HFFc6 (cell line): ENCODE measurements at regions not wholly inside any gene's neighbourhood (a gene's known extent, or its start where the extent isn't known, plus 50 kb on each side); places are given as distances from the start of the nearest gene placed in this dataset.

Experiments
- DNase-seq: peaks from one replicate; pipeline ENCODE4 v3.0.0-alpha.2; 2018
- H3K27ac Mint-ChIP-seq: 2 replicates; pipeline ENCODE4 v1.8.0; 2020; ENCODE audit warnings: mild to moderate bottlenecking, mixed read lengths
- H3K27me3 Mint-ChIP-seq: 2 replicates; pipeline ENCODE4 v1.8.0; 2021; ENCODE audit warnings: mild to moderate bottlenecking, moderate library complexity, mixed read lengths; ENCODE audit not compliant: insufficient read depth
- H3K36me3 Mint-ChIP-seq: 2 replicates; pipeline ENCODE4 v1.8.0; 2021; ENCODE audit warnings: low read depth, mixed read lengths
- H3K4me1 Mint-ChIP-seq: 2 replicates; pipeline ENCODE4 v1.8.0; 2020; ENCODE audit warnings: low read depth, mixed read lengths
- H3K4me3 Mint-ChIP-seq: 2 replicates; pipeline ENCODE4 v1.8.0; 2020; ENCODE audit warnings: mild to moderate bottlenecking, moderate library complexity, mixed read lengths
- H3K9me3 Mint-ChIP-seq: 2 replicates; pipeline ENCODE4 v1.8.0; 2020; ENCODE audit warnings: mild to moderate bottlenecking, mixed read lengths
- TF ChIP-seq, protein P1 (sequence below): fragments of 200-600 bp; sonication (generic); IDR thresholded peaks from 2 replicates; pipeline ENCODE4 v1.5.0; 2021; ENCODE audit warnings: antibody characterized with exemption, mild to moderate bottlenecking

DNA sequence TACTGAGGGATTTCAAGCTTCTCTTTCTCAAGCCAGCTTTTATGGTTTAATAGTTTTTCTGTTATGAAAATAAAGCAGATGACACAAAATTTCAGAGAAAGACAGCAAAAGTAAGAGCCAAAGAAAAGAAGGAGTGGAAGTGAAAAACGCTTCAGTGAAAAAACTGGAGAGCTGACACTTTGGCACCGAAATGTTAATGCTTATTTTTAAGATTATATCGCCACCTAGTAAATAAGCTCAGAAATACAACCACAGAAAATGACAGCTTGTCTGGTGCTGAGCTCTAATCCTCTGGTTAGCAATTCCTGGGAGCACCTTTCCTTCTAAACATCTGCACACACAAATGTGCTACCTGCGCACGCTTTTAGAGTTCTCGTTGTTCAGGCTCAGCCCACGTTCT lies 101.6 kb downstream of the ZPLD1 start:
- Mint-ChIP-seq H3K4me3 (no peak overlapping the region), H3K27me3 (peaks cover 8% of the 10 kb centered on the region; the same call in 1 of the 2 replicates), H3K4me1 (no peaks in the 10 kb centered on the region), H3K27ac (no peak overlapping the region), H3K9me3 (no peaks in the 10 kb centered on the region), H3K36me3 (no peaks in the 10 kb centered on the region)
- peak; percentile 26 for DNase-seq
- TF ChIP-seq, protein P1, sequence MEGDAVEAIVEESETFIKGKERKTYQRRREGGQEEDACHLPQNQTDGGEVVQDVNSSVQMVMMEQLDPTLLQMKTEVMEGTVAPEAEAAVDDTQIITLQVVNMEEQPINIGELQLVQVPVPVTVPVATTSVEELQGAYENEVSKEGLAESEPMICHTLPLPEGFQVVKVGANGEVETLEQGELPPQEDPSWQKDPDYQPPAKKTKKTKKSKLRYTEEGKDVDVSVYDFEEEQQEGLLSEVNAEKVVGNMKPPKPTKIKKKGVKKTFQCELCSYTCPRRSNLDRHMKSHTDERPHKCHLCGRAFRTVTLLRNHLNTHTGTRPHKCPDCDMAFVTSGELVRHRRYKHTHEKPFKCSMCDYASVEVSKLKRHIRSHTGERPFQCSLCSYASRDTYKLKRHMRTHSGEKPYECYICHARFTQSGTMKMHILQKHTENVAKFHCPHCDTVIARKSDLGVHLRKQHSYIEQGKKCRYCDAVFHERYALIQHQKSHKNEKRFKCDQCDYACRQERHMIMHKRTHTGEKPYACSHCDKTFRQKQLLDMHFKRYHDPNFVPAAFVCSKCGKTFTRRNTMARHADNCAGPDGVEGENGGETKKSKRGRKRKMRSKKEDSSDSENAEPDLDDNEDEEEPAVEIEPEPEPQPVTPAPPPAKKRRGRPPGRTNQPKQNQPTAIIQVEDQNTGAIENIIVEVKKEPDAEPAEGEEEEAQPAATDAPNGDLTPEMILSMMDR: peak; percentile 70

DNA sequence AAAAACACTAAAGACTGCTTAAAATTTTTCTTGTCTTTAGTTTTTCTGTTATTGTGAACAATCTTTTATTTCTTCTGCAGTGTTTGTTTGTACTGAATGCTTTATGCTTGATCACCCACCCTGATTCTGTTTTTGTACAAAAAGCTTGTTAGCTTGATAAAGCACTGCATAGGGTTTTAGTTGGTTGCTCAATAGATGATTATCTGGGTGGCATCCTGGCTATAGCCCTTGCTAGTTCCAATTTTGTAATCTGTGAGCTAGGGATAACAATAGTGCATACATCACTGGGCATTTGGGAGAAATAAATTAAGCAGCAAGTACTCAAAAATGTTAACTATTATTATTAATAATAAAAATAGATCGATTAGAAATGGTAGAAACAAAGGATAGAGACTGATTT lies 102.3 kb downstream of the ZPLD1 start:
- TF ChIP-seq, protein P1: no peak
- Mint-ChIP-seq H3K27ac (no peak overlapping the region), H3K27me3 (peaks cover 10% of the 10 kb centered on the region), H3K36me3 (no peaks in the 10 kb centered on the region), H3K9me3 (no peaks in the 10 kb centered on the region), H3K4me1 (no peaks in the 10 kb centered on the region), H3K4me3 (no peak overlapping the region)
- no peak for DNase-seq

DNA sequence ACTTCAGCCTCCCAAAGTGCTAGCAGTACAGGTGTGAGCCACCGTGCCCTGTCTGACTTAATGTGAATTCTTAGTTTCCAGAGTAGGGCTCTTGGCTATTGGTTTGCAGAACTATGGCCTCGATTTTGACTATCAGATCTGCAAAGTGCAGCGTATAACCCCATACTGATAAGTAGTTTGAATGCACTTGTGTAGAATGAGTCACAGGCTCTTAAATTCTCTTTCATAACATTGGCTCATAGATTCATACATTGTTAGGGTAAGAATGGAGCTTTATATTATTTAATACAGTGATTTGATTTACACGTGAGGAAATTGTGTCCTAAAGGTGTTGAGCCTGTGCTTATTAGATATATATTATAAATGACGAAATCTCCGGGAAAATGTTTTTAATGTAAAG lies 109.9 kb downstream of the ZPLD1 start:
- no peaks in the 10 kb centered on the region for H3K36me3 Mint-ChIP-seq
- H3K4me3 Mint-ChIP-seq: no peak overlapping the region
- H3K27me3 Mint-ChIP-seq: peaks cover 5% of the 10 kb centered on the region; the same call in 1 of the 2 replicates
- no peak overlapping the region for H3K27ac Mint-ChIP-seq
- H3K9me3 Mint-ChIP-seq: no peaks in the 10 kb centered on the region
- no peaks in the 10 kb centered on the region for H3K4me1 Mint-ChIP-seq
- TF ChIP-seq, protein P1: no peak
- no peak for DNase-seq

DNA sequence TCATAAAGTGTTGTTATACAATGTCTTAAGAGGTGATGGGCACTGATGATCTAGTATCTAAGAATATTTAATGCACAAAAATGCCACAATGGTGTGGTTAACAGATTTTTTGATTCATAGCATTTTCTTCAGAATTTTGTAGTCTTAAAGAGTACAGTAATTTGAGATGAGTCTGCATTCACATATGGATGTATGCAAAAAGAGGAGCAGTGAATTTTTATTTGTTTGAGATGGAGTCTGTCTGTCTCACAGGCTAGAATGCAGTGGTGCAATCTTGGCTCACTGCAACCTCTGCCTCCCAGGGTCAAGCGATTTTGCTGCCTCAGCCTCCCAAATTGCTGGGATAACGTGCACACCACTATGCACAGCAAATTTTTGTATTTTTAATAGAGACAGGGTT lies 110.5 kb downstream of the ZPLD1 start:
- Mint-ChIP-seq H3K4me1 (no peaks in the 10 kb centered on the region), H3K4me3 (no peak overlapping the region), H3K9me3 (no peaks in the 10 kb centered on the region), H3K36me3 (no peaks in the 10 kb centered on the region), H3K27me3 (peaks cover 5% of the 10 kb centered on the region; the same call in 1 of the 2 replicates), H3K27ac (no peak overlapping the region)
- TF ChIP-seq, protein P1: no peak
- DNase-seq: no peak

DNA sequence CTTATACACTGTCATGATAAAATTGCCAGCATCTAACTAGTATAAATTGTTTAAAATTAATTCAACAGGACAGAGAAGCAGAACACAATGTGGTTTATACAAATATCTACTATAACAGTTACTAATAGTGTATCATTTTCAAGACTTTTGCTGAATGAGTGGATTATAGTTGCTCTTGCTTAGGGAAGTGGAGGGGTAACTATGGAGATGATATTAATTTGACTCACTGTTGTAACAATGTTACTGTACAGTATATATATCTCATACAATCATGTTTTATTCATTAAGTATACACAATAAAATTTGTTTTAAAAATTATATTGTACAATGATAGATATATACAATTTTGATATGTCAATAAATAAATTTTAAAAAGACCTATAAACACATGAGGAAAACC lies 119.1 kb downstream of the ZPLD1 start:
- no peak overlapping the region for H3K4me3 Mint-ChIP-seq

More for the DNA sequence above, 119.1 kb downstream of the ZPLD1 start:
- no peaks in the 10 kb centered on the region for H3K27me3 Mint-ChIP-seq
- no peaks in the 10 kb centered on the region for H3K9me3 Mint-ChIP-seq
- H3K36me3 Mint-ChIP-seq: no peaks in the 10 kb centered on the region
- TF ChIP-seq, protein P1: no peak
- H3K4me1 Mint-ChIP-seq: no peaks in the 10 kb centered on the region
- H3K27ac Mint-ChIP-seq: no peak overlapping the region
- DNase-seq: no peak
